GM18907 (cell line): ENCODE measurements at regions not wholly inside any gene's neighbourhood (a gene's known extent, or its start where the extent isn't known, plus 50 kb on each side); places are given as distances from the start of the nearest gene placed in this dataset.

Experiments
- ATAC-seq: cut with Tn5 transposase; IDR thresholded peaks from one replicate; pipeline ENCODE4 v1.9.1; 2021; ENCODE audit warnings: mild to moderate bottlenecking, moderate library complexity; ENCODE audit not compliant: unreplicated experiment

DNA sequence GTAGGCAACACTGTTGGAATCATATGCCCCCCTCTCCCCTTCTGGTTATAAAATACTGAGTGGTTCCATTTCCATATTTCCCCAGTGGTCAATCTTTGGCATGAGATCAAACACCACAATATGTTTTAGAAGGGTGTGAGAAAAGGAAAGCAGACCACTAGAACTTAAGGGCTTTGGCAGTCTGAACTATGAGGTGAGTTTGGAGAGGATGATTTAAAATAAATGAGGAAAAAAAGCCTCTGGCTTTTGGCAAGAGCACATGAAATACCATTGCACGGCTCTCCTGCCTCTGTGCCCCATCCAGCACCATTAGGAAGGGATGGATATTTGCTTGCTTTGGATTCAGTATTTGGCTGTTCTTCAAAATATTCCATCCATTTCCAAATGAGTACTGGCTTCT, 339.5 kb upstream of the C1orf87 start:
- ATAC-seq = no peak

DNA sequence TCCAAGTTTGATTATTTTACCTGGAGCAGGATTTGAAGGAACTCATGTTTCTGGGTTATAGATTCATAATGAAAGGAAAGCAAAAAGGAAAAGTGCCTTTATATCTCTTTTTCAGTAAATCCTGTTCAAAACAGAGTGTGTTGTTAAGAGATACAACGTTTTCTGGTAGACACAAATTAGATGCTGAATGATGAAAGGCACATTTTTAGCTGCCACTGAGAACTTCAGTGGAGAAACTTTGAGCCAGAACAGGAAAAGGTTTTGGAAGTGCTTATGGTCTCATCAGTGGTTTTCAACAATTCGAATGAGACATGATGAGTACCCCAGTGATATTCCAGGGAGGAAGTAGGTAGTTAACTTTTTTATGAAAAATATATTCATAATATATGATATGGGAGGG, 338.0 kb upstream of the C1orf87 start:
- ATAC-seq = no peak

DNA sequence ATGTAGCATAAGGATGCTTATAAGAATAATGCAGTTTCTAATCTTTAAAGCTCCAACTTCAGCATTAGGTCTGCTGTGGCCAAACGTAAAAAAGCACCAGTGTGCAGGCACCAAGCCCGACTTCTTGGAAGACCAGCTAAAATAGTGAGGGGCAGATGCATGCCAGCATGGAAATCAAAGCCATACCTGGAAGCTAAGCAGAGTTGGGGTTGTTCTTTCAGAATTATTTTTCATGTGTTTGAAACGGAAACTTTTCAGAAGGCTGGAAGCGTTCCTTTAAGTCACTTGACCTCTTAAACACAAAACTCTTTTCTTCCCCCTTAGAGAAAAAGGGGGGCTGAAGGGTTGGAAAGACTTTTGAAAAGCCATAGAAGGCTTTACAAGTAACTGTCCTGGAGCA, 329.2 kb upstream of the C1orf87 start:
- ATAC-seq = no peak

- no peak for ATAC-seq
Observed at GRCh38 chr1:60402216-60402615, 328.6 kb upstream of the C1orf87 start.

DNA sequence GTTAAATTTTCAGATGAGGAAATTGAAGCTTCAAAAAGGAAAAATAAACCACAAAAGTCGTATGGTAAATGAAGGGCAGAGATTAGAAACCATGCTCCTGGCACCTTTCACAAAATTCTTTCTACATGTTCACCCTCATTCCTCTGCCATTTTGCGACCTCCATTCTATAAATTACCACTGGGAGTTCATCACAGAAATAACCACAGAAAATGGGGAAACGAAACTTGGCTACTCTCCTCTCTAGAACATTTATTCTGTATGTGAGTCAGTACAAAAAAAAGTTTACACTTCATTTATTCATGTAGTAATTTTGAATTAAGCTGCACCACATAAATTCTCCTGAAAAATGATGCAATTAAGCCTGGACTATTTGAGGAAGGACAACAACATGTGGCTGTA, 320.9 kb upstream of the C1orf87 start:
- no peak for ATAC-seq

DNA sequence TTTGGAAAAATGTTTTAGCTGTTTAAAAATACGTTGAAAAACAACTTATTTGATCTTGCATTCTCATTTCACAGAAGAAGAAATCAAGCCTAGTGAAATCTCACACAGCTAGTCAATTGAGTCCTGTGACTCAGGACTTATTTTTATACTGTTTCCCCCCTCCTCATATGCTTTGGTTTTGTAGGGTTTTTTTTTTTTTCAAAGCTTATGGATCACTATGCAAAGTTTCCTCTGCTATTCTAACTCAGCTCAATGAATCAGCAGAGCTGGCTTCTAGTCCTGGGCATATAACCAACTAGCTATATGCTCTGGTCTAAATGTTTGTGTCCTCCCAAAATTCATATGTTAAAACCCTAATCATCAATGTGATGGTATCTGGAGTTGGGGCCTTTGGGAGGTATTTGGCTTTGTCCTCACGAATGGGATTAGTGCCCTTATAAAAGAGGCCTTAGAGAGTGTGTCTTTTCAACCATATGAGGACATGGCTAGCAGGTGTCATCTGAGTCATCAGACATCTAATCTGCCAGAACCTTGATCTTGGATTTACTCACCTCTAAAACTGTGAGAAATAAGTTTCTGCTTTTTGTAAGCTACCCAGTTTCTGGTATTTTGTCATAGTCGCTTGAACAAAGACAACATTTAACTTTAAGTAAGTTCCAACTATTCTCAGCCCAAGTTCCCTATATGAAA, 317.2 kb upstream of the C1orf87 start:
- no peak for ATAC-seq

DNA sequence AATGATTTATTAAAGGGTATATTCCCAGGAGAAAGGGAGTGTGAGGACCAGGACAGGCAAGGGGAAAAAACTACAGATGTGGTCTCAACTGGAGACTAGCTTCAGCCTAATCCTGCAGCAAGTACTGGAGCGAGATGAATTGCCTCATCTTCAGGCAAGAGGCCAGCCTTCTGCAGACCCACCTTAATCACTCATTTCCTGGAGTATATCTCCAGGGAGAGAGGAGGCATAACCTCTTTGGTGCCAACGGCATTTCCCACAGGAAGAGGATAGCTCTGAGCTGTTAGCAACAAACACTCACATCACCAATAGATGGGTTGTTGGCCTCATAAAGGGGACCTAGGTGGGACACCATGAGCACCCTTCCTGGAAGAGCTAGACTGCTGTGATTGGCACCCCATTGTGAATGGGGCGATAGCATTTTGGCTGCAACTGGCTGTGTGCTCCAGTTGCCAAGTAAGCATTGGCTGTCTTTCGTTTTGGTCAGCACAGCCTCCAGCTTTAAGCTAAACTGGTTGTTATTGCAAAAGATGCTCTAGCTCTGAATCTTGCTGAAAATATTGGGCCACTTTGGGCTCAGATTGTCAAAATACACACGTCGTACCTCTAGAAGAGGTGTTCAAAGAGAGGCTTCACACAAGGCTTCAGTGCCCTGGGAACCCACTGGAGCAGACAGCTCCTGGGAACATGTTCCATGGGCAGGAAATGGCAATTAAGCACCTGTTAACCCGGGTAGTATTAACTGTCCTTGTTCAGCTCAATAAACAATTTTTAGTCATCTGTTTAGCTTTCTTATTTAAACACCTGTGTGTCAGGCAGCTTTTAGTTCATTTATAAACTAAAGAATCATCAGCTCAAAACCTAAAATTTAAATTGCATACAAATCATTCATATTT, 314.8 kb upstream of the C1orf87 start:
- ATAC-seq = no peak

DNA sequence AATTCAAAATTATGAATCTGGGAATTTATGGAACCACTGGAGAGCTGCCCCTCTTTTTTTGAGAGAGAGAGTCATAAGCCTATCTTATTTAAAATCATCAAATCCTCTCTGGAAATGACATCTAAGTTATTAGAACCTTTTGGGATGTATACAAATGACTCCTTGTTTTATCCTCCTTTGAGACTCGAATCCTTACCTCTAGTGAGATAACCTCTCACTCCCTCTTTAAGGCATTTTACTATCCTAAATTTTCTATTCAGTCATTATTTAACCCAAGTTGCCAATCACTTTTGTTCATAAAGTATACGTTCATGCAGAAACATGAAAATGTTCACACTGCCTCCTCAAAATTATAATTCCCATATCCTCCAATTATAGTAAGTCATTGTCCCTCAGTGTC, 313.6 kb upstream of the C1orf87 start:
- ATAC-seq = no peak

- ATAC-seq = no peak
Observed at GRCh38 chr1:60386249-60386648, 312.7 kb upstream of the C1orf87 start.

- ATAC-seq = no peak
Observed at GRCh38 chr1:60376196-60376595, 302.6 kb upstream of the C1orf87 start.

GRCh38 chr1:60374537-60374936, 301.0 kb upstream of the C1orf87 start:
- ATAC-seq = no peak

DNA sequence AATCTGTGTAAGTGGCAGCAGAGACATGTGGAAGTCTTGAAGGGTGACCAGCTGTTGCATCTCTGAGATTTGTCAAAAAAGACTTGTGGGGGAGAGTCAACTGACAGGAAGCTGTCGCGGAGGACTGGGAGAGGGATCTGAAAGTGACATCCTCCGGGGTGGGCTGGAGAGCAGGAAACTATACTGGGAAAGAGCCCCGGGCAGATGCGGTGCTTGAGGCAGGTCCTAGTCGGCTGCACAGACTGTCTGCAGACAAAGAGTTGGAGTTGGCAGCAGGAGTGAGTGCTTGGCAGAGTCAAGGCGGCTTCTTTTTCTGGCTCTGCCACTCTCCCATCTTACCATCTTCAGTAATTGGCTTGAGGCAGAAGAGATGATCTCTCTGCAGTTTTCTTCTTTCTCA, 294.0 kb upstream of the C1orf87 start:
- ATAC-seq = no peak

DNA sequence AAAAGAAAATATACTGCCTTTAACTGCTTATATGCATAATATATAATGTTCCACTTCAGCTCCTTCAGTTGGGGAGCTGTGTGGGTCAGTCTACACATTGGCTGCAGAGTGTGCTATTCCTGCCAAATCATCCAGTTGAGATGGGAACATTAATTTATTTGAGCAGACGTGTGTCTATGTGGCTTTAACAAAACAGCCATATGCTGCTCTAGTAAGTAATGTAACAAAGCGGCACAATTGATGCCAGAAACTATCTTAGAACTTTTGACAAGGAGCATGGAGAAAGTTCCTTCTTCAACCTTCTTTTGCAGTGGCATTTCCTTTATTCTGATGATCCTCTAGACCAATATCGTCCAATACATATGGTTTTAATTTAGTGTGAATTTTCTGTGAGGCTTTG, 285.9 kb upstream of the C1orf87 start:
- no peak for ATAC-seq

DNA sequence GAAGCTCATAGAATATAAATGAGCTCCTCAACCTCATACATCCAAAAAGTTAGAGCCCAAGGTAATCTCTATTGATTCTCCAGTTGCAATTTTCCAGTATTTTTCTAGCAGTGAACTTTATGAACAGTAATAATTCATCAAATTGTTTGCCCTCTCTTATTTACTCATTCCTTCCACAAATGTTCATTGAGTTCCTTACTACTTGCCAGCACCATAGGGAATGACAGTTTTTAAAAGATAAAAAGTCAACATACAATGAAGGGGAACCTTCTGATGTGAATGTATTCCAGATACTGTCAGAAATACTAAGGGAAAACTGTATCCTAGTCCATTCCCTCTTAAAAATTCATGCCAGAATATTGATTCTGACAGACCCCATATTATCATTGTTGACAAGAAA, 277.0 kb upstream of the C1orf87 start:
- no peak for ATAC-seq

DNA sequence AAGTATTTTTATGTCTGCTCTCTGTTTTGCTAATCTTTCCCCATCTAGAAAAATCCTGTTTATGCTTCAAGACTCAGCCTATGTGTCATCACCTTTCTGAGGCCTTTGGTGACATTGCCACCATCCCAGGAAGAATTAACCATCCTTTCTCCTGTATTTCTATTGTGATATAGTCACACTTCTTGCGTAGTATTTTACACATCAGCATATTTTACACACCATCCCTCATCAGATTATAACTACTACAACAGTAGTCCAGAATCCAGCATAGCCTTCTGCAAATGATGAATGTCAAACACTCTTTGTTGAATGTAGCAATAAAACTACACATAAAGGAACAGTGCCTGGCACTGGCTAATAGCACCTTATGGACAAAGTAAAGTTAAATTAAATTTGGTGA, 275.3 kb upstream of the C1orf87 start:
- no peak for ATAC-seq

GRCh38 chr1:60345621-60346020, 272.1 kb upstream of the C1orf87 start:
- no peak for ATAC-seq

- ATAC-seq = no peak
Observed at GRCh38 chr1:60345049-60345448, 271.5 kb upstream of the C1orf87 start.

GRCh38 chr1:60343736-60344135, 270.2 kb upstream of the C1orf87 start:
- no peak for ATAC-seq

DNA sequence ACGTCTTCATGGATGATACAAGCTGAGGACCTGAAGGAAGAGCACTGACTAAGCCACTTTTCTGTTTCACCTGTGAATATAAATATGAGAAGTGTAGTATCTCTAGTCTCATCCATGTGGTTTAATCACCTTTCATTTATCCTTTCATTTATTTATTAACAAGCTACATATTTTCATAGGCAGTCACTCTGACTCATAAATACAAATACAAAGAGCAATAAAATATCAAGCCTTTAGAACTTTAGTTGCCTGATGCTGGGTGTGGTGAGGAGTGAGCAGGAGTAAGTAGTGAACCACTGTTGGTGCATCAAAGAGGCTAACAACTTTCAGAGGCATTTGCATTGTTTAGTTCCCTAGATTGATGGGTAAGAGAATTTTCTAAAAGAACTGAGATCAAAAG, 269.0 kb upstream of the C1orf87 start:
- ATAC-seq = no peak

GRCh38 chr1:60341274-60341673, 267.7 kb upstream of the C1orf87 start:
- no peak for ATAC-seq

DNA sequence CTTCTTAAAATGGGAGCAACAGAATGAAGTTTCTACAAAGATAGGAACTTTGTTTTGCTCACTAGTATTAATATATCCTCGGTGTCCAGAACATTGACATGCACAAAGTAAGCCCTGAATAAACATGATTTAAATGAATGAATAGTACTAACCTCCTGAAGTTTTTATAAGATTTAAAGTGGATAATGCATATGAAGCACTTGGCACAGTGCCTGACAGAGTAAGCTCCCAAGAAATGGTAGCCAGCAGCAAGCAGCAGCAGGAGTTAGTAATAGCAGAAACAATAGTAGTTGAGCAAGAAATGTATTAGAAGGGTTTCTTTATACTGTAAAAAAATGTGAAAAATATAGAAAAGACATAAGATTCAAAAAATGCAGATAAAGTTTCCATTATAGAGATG, 258.1 kb upstream of the C1orf87 start:
- no peak for ATAC-seq

DNA sequence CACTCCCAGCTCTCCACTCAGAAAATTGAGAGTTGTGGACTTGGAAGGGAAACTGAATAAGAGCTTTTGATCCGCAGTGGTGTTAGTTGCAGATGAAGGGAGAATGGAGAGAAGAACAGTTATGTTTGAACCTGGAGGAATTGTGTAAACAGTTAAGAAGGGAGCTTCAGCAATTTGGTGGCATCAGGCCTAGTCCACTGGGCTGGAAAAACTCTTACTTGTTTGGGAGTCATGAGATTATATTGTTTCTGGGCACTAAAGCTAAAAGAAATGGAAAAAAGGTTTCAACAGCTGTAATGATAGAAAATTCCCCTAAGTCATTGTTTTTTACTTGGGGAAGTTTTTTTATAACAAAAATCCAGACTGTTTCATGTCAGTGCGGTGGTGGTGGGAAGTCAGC, 256.1 kb upstream of the C1orf87 start:
- ATAC-seq = no peak
